GM23338 (cell line): ENCODE measurements at regions not wholly inside any gene's neighbourhood (a gene's known extent, or its start where the extent isn't known, plus 50 kb on each side); places are given as distances from the start of the nearest gene placed in this dataset.

ENCODE experiments used
- ATAC-seq: fragments of 200-7000 bp; cut with Tn5 transposase; 3 replicates; pipeline ENCODE4 v1.9.1; 2020
- DNase-seq: peaks from one replicate; pipeline ENCODE4 v3.0.0-alpha.2; 2015; ENCODE audit warnings: low spot score
- H2AFZ ChIP-seq: fragments of 200-600 bp; sonication (generic); 2 replicates; pipeline ENCODE4 v1.8.0; 2016; ENCODE audit warnings: antibody characterized with exemption, mild to moderate bottlenecking, moderate library complexity
- H3F3A ChIP-seq: fragments of 200-600 bp; sonication (generic); replicated peaks from 2 replicates; pipeline ENCODE4 v1.8.0; 2017; ENCODE audit warnings: antibody characterized with exemption, mixed run types, low read depth
- H3K27ac ChIP-seq: fragments of 200-600 bp; sonication (generic); 2 replicates; pipeline ENCODE4 v1.6.1; 2016; ENCODE audit warnings: low read depth
- H3K27me3 ChIP-seq: fragments of 200-600 bp; sonication (generic); 2 replicates; pipeline ENCODE4 v1.8.0; 2016; ENCODE audit warnings: mild to moderate bottlenecking, mixed run types, moderate library complexity; ENCODE audit not compliant: insufficient read depth
- H3K36me3 ChIP-seq: fragments of 200-600 bp; sonication (generic); 2 replicates; pipeline ENCODE4 v1.8.0; 2016; ENCODE audit warnings: mild to moderate bottlenecking; ENCODE audit not compliant: insufficient read depth
- H3K4me1 ChIP-seq: fragments of 200-600 bp; sonication (generic); 2 replicates; pipeline ENCODE4 v1.8.0; 2016; ENCODE audit warnings: mild to moderate bottlenecking, moderate library complexity; ENCODE audit not compliant: insufficient read depth
- H3K4me2 ChIP-seq: fragments of 200-600 bp; sonication (generic); 2 replicates; pipeline ENCODE4 v1.7.1; 2017; ENCODE audit warnings: mixed run types
- H3K4me3 ChIP-seq: fragments of 200-600 bp; sonication (generic); 2 replicates; pipeline ENCODE4 v1.6.1; 2016; ENCODE audit warnings: mixed run types
- H3K79me2 ChIP-seq: fragments of 200-600 bp; sonication (generic); replicated peaks from 2 replicates; pipeline ENCODE4 v1.8.0; 2017; ENCODE audit warnings: mild to moderate bottlenecking; ENCODE audit not compliant: insufficient read depth
- H3K9me2 ChIP-seq: fragments of 200-600 bp; sonication (generic); 2 replicates; pipeline ENCODE4 v1.8.0; 2017; ENCODE audit not compliant: insufficient read depth
- H4K20me1 ChIP-seq: fragments of 200-600 bp; sonication (generic); replicated peaks from 2 replicates; pipeline ENCODE4 v1.8.0; 2017; ENCODE audit warnings: mild to moderate bottlenecking; ENCODE audit not compliant: insufficient read depth
- H3K27ac Mint-ChIP-seq: 2 replicates; pipeline ENCODE4 v1.8.0; 2020; ENCODE audit warnings: inconsistent platforms, mild to moderate bottlenecking, moderate library complexity, mixed read lengths
- H3K27me3 Mint-ChIP-seq: 3 replicates; pipeline ENCODE4 v1.8.0; 2022; ENCODE audit warnings: low read depth, mild to moderate bottlenecking, moderate library complexity, mixed read lengths, inconsistent platforms; ENCODE audit not compliant: insufficient read depth, poor library complexity
- H3K36me3 Mint-ChIP-seq: 3 replicates; pipeline ENCODE4 v1.8.0; 2021; ENCODE audit warnings: low read depth, mild to moderate bottlenecking, inconsistent platforms, moderate library complexity, mixed read lengths
- H3K4me1 Mint-ChIP-seq: 3 replicates; pipeline ENCODE4 v1.8.0; 2020; ENCODE audit warnings: mild to moderate bottlenecking, inconsistent platforms, mixed read lengths
- H3K4me3 Mint-ChIP-seq: 3 replicates; pipeline ENCODE4 v1.8.0; 2021; ENCODE audit warnings: moderate library complexity, mild to moderate bottlenecking, inconsistent platforms, mixed read lengths
- H3K9me3 Mint-ChIP-seq: 3 replicates; pipeline ENCODE4 v1.8.0; 2020; ENCODE audit warnings: moderate library complexity, mild to moderate bottlenecking, inconsistent platforms, mixed read lengths
- CREB1 ChIP-seq: fragments of 250-450 bp; sonication (Bioruptor Pico); IDR thresholded peaks from 2 replicates; pipeline ENCODE4 v1.5.0; 2020; ENCODE audit warnings: low read depth, mild to moderate bottlenecking, moderate library complexity
- EZH2phosphoT487 ChIP-seq: fragments of 200-600 bp; sonication (generic); IDR thresholded peaks from one replicate; pipeline ENCODE4 v1.8.1; 2018; ENCODE audit warnings: antibody characterized with exemption; ENCODE audit not compliant: unreplicated experiment
- JUNB ChIP-seq: IDR thresholded peaks from one replicate; pipeline ENCODE4 v1.6.1; 2016; ENCODE audit warnings: antibody characterized with exemption; ENCODE audit not compliant: unreplicated experiment
- NANOG ChIP-seq: IDR thresholded peaks from 2 replicates; pipeline ENCODE4 v1.6.1; 2016; ENCODE audit warnings: antibody characterized with exemption, borderline replicate concordance
- POLR2AphosphoS5 ChIP-seq: IDR thresholded peaks from 2 replicates; pipeline ENCODE4 v1.6.1; 2016; ENCODE audit warnings: antibody characterized with exemption, low read depth
- STAT1 ChIP-seq: IDR thresholded peaks from one replicate; pipeline ENCODE4 v1.6.1; 2016; ENCODE audit warnings: antibody characterized with exemption; ENCODE audit not compliant: unreplicated experiment
- ZNF331 ChIP-seq: fragments of 250-450 bp; sonication (Bioruptor Pico); IDR thresholded peaks from 2 replicates; pipeline ENCODE4 v1.5.0; 2020; ENCODE audit warnings: low read depth, mild to moderate bottlenecking, moderate library complexity
- TF ChIP-seq, protein P1 (sequence below): fragments of 250-450 bp; sonication (Bioruptor Pico); IDR thresholded peaks from 2 replicates; pipeline ENCODE4 v1.5.0; 2020; ENCODE audit warnings: mild to moderate bottlenecking, moderate library complexity

DNA sequence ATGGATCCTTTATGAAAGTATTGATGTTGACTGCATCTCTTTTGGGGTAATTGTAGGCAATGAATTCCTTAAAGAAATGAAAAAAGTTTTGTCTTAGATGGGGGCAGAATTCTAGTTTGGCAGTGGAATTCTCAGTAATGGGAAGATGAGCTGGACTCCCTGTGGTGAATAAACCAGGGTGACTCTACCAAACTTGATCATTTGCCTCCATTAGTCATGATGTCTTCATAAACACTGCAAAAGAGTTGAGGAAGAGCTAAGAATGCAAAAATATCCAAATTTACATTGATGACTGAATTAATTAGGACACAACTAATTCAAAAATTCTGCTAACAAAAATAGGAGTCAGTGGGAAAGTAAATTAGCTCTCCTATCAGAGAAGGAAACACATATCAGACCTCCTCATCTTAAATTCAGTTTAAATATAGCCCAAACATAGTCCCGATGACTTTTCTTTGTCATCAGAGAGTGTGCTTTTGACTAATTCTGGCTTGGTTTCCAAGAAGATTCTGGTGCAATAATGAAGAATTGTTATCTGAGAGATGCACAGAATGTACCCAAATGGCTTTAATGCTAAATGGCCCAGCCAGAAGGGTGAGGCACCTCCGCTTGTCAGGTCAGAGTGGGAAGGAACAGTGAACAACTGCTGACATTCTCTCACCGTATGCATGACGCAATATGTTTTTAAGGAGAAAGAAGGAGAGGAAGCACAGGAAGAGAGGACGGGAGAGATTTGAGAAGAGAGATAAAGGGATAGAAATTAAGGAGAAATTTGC lies 525.1 kb downstream of the LMO4 start:
- H3K4me1 ChIP-seq = peaks cover 16% of the 10 kb centered on the region
- H3K27ac ChIP-seq = 0 out of 2 replicates have a peak overlapping the region, but pooled peaks have one; percentile 7
- no peaks in the 10 kb centered on the region for H3F3A ChIP-seq
- peaks cover 19% of the 10 kb centered on the region for H3K4me1 Mint-ChIP-seq
- DNase-seq (no peak), ATAC-seq (no peak)
- H2AFZ ChIP-seq = peak overlapping the region; percentile 93
- H3K9me2 ChIP-seq = 0 out of 2 replicates have a peak, but pooled peaks cover 14% of the 10 kb centered on the region
- no peak overlapping the region for H3K4me3 ChIP-seq
- no peak overlapping the region for H3K4me2 ChIP-seq
- no peaks in the 10 kb centered on the region for H3K79me2 ChIP-seq
- H3K27ac Mint-ChIP-seq = peak overlapping the region; percentile 82
- peaks cover 16% of the 10 kb centered on the region for H3K9me3 Mint-ChIP-seq
- TF ChIP-seq STAT1 = no peak
- no peak for TF ChIP-seq POLR2AphosphoS5
- no peak for TF ChIP-seq JUNB
- TF ChIP-seq, protein P1, sequence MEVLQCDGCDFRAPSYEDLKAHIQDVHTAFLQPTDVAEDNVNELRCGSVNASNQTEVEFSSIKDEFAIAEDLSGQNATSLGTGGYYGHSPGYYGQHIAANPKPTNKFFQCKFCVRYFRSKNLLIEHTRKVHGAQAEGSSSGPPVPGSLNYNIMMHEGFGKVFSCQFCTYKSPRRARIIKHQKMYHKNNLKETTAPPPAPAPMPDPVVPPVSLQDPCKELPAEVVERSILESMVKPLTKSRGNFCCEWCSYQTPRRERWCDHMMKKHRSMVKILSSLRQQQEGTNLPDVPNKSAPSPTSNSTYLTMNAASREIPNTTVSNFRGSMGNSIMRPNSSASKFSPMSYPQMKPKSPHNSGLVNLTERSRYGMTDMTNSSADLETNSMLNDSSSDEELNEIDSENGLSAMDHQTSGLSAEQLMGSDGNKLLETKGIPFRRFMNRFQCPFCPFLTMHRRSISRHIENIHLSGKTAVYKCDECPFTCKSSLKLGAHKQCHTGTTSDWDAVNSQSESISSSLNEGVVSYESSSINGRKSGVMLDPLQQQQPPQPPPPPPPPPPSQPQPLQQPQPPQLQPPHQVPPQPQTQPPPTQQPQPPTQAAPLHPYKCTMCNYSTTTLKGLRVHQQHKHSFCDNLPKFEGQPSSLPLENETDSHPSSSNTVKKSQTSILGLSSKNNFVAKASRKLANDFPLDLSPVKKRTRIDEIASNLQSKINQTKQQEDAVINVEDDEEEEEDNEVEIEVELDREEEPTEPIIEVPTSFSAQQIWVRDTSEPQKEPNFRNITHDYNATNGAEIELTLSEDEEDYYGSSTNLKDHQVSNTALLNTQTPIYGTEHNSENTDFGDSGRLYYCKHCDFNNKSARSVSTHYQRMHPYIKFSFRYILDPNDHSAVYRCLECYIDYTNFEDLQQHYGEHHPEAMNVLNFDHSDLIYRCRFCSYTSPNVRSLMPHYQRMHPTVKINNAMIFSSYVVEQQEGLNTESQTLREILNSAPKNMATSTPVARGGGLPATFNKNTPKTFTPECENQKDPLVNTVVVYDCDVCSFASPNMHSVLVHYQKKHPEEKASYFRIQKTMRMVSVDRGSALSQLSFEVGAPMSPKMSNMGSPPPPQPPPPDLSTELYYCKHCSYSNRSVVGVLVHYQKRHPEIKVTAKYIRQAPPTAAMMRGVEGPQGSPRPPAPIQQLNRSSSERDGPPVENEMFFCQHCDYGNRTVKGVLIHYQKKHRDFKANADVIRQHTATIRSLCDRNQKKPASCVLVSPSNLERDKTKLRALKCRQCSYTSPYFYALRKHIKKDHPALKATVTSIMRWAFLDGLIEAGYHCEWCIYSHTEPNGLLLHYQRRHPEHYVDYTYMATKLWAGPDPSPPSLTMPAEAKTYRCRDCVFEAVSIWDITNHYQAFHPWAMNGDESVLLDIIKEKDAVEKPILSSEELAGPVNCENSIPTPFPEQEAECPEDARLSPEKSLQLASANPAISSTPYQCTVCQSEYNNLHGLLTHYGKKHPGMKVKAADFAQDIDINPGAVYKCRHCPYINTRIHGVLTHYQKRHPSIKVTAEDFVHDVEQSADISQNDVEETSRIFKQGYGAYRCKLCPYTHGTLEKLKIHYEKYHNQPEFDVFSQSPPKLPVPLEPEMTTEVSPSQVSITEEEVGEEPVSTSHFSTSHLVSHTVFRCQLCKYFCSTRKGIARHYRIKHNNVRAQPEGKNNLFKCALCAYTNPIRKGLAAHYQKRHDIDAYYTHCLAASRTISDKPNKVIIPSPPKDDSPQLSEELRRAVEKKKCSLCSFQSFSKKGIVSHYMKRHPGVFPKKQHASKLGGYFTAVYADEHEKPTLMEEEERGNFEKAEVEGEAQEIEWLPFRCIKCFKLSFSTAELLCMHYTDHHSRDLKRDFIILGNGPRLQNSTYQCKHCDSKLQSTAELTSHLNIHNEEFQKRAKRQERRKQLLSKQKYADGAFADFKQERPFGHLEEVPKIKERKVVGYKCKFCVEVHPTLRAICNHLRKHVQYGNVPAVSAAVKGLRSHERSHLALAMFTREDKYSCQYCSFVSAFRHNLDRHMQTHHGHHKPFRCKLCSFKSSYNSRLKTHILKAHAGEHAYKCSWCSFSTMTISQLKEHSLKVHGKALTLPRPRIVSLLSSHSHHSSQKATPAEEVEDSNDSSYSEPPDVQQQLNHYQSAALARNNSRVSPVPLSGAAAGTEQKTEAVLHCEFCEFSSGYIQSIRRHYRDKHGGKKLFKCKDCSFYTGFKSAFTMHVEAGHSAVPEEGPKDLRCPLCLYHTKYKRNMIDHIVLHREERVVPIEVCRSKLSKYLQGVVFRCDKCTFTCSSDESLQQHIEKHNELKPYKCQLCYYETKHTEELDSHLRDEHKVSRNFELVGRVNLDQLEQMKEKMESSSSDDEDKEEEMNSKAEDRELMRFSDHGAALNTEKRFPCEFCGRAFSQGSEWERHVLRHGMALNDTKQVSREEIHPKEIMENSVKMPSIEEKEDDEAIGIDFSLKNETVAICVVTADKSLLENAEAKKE (CRISPR knock-in tag) = no peak
- TF ChIP-seq EZH2phosphoT487 = no peak
- H3K36me3 ChIP-seq = peaks cover under 1% of the 10 kb centered on the region; the same call in 1 of the 2 replicates
- peaks cover 14% of the 10 kb centered on the region for H3K36me3 Mint-ChIP-seq
- no peak overlapping the region for H3K4me3 Mint-ChIP-seq
- H4K20me1 ChIP-seq = no peaks in the 10 kb centered on the region
- peaks cover 2% of the 10 kb centered on the region for H3K27me3 Mint-ChIP-seq
- no peaks in the 10 kb centered on the region for H3K27me3 ChIP-seq

DNA sequence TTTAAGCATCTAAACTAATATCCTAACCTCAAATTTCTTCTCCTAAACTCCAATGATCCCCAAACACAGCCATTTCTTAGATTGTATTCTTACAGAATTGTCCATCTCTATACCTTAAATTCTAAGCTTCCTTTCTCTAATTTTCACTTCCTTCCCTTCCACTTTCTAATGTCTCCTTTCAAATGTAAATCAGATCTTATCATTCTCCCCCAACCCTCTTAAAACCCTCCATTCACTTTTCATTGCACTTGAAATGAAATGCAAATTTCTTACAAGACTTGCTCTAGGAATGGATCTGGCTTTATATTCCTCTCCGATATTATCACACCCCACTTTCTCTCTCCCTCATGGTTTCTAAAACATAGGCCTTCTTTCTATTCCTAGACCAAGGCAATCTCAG lies 534.6 kb downstream of the LMO4 start:
- Mint-ChIP-seq H3K9me3 (peaks cover 42% of the 10 kb centered on the region), H3K4me1 (peaks cover 25% of the 10 kb centered on the region), H3K27me3 (no peaks in the 10 kb centered on the region), H3K4me3 (peak overlapping the region; percentile 9), H3K27ac (peak overlapping the region; percentile 51), H3K36me3 (peaks cover 49% of the 10 kb centered on the region)
- peak overlapping the region; percentile 14 for H3K4me3 ChIP-seq
- no peaks in the 10 kb centered on the region for H3K27me3 ChIP-seq
- H3K36me3 ChIP-seq = peaks cover 8% of the 10 kb centered on the region
- H3K4me2 ChIP-seq = peak overlapping the region; percentile 41
- no peaks in the 10 kb centered on the region for H3K79me2 ChIP-seq
- peaks cover 31% of the 10 kb centered on the region for H3K4me1 ChIP-seq
- 0 out of 2 replicates have a peak, but pooled peaks cover 4% of the 10 kb centered on the region for H3K9me2 ChIP-seq
- H2AFZ ChIP-seq = no peak overlapping the region
- DNase-seq (peak; percentile 7), ATAC-seq (no peak)
- no peaks in the 10 kb centered on the region for H3F3A ChIP-seq
- TF ChIP-seq CREB1 (CRISPR knock-in tag) (no peak), NANOG (peak; percentile 86), JUNB (no peak), ZNF331 (no peak), STAT1 (no peak)
- no peaks in the 10 kb centered on the region for H4K20me1 ChIP-seq
- H3K27ac ChIP-seq = no peak overlapping the region
